HG03439 (cell line): ENCODE measurements at regions not wholly inside any gene's neighbourhood (a gene's known extent, or its start where the extent isn't known, plus 50 kb on each side); places are given as distances from the start of the nearest gene placed in this dataset.

Experiments used
- ATAC-seq: cut with Tn5 transposase; IDR thresholded peaks from one replicate; pipeline ENCODE4 v1.9.1; 2021; ENCODE audit warnings: mild to moderate bottlenecking, moderate library complexity; ENCODE audit not compliant: unreplicated experiment

GRCh38 chr9:18330401-18331309, 143.3 kb upstream of the ADAMTSL1 start:
- no peak for ATAC-seq

GRCh38 chr9:18331310-18331684, 142.7 kb upstream of the ADAMTSL1 start:
- ATAC-seq = no peak

GRCh38 chr9:18331808-18332209, 142.1 kb upstream of the ADAMTSL1 start:
- ATAC-seq = no peak

DNA sequence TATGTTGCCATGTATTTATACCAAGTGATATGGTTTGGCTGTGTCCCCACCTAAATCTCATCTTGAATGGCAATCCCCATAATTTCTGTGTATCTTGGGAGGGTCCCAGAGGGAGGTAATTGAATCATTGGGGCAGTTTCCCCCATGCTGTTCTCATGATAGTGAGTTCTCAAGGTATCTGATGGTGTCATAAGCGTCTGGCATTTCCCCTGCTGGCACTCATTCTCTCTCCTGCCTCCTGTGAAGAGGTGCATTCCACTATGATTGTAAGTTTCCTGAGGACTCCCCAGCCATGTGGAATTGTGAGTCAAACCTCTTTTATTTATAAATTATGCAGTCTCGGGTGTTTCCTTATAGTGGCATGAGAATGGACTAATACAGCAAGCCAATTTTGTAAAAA, 140.8 kb upstream of the ADAMTSL1 start:
- ATAC-seq = no peak

- ATAC-seq = no peak
Measured at GRCh38 chr9:18335825-18336224, 138.1 kb upstream of the ADAMTSL1 start.

DNA sequence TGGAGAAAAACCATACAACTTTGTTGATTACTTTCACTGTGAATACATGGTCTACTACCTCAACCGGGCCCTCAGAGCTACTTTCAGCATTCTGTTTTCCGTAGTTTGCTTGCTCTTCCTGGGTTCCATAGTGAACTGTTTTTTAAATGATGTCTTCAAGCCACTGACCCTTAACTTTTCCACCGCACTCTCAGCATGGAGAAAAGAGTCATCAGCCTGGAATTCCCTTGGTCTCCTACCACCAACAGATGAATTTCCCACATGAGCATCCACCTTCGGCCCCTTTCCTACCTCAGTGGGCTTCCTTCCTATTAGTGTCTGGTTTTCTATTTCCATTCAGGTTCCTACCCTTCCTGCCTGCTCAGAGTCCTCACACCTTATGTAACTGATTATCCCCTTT, 135.9 kb upstream of the ADAMTSL1 start:
- no peak for ATAC-seq

DNA sequence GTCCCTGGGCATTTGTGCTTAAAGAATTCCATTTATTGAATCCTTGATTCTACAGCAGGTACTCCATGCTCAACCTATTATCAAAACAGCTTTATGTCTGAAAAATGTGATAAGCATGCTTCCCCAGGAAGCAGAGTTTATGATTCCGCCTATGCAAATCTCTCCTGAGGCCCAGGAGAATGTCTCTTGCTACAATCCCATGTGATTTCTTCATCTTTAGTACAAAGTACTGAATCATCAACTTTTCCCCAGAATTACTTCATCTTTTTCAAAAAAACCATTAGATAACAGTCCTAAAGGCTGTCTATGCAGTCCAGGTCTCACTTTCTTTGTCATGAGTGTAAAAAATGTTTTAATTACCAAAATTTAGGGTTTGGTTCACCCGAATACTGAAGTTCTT, 130.2 kb upstream of the ADAMTSL1 start:
- ATAC-seq = no peak

DNA sequence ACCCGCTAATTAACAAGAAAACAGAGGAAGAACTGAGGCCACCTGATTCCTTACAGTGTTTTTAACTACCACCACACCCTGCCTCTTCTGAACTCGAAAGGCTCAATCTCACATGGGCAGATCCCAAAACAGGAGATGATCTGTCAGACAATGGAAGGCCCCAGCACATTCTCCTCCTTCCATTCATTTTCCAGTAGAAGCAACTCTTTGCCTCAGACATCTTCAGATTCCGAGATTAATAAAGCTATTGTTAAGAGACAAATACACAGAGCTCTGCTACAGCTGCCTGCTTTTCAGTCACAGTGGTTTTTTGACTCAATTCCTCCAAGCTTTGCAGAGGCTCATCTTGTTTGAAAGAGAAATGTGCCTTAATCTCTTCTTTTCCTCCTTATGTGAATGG, 127.2 kb upstream of the ADAMTSL1 start:
- ATAC-seq = no peak

GRCh38 chr9:18347386-18348082, 126.4 kb upstream of the ADAMTSL1 start:
- ATAC-seq = no peak

DNA sequence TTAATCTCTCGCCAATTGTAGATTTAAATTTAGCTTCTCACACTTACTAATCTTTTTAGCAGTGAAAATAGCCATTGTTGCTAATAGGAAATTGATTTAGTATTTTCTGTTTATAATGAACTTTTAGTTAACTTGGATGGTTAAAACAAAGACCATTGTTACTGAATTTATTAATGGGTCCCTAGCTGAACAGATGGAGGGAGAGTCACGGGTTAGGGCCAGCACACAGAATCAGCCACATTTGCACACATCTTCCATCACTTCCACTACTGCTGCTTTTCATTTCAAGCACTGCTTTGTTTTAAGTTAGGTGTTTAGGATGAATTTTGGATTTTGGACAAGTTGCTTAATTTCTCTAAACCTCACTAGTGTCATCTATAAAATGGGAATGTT, 125.9 kb upstream of the ADAMTSL1 start:
- no peak for ATAC-seq

DNA sequence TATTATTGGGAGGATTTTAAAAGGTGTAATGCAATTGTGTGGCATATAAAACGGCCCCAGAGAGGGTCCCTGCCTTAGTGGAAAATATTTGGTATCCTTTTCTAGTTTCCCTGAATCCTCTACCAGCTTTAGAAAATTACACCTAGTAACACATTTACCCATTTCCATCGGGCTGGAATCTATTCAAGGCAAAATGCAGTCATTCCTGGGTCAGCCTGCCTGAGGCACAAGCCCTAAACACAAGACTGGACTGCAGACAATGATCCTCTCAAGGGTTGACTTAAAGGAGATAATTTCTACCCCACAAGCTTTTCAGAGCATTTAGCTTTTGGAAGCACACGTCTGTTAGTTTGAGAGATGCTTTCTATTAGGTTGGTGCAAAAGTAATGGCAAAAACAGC, 124.4 kb upstream of the ADAMTSL1 start:
- no peak for ATAC-seq

DNA sequence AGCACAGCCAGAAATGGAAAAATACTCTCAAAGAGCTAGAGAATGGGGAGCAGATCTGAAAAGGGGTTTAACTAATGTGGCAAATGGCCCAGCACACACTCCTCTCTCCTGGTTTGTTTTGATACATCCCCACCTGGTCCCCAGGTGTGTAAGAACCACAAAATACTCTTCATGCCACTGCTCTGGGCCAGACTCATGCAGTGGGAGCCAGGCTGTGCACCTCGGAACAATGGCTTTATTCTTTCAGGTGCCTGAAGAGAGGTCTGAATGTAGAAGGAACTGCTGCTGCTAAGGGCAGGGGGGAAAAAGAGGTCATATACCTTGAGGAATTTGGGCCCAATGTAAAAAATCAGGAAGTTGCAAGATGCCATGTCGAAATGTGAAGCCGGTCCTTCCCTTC, 123.9 kb upstream of the ADAMTSL1 start:
- ATAC-seq = no peak

DNA sequence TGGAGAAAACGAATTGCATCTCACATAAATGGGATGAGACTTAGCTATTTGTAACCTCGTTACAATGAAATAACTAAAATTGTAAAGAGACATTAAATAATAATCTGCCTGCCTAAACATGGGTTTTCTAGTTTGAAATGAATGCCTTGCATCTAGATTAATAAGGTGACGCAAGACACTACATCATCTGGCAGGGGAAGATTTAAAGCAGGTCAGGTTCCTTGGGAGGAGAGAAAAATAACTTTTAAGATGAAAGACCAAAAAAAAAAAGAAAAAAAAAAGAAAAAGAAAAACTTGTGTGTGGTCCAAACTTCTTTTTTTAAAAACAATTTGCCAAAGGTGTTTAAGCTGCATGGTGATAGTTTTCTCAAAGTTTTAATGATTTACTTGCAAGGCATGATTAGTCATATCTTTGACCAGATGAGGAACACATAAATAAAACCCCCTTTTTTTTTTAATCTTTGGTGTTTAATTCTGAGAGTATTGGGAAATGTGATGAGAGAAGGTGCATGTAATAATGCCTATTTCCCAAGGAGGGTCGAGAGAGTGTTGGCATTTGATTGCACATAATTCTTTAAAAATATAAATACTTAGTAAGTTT, 122.9 kb upstream of the ADAMTSL1 start:
- no peak for ATAC-seq

DNA sequence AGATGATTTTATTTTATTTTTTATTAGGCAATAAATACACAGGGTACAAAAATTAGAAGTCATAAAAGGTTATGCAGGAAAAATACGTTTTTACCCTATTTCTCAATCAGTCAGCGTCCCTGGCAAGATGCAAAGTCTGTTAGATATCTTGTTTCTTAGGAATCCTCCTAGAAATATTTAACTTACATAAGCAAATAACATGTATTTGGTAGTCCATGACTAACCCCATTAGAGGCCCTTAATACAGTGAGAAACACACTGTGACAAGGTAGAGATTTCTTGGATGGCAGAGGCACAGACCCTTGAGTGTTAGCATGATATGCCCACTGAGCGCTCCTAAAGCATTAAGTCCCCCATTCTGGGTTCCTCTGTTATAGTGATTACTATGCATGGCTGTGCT, 121.2 kb upstream of the ADAMTSL1 start:
- no peak for ATAC-seq

- no peak for ATAC-seq
Measured at GRCh38 chr9:18353473-18353872, 120.5 kb upstream of the ADAMTSL1 start.

GRCh38 chr9:18357321-18357720, 116.6 kb upstream of the ADAMTSL1 start:
- ATAC-seq = no peak

DNA sequence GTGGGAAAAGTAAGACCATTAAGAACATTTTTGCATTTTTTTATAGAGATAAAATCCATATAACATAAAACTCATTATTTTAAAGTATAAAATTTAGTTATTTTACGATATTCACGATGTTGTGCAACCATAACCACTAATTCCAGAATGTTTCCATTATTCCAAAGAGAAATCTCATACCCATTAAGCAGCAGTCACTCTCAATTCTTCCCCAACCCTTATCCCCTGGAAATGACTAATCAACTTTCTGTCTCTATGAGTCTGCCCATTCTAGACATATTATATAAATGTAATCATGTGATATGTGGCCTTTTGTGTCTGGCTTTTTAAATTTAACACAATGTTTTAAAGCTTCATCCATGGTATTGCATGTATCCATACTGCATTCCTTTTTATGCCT, 115.6 kb upstream of the ADAMTSL1 start:
- ATAC-seq = no peak

DNA sequence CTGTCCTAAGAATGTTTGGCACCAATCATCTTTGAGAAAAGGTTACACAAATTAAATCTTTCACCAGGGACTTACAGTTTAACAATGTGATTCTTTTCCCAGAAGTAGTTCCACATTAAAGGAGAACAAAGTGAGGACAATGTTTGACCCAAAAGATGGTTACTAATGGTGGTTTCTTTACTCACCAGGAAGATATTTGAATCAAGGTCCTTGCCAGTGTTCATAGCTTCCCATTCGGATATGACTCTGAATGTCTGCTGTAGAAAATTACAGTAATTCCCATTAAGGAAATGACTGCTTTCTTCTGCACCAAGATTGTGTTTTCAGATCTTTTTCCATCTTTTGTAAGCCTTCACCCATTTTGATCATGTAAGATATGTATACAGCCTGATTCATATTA, 114.6 kb upstream of the ADAMTSL1 start:
- no peak for ATAC-seq

DNA sequence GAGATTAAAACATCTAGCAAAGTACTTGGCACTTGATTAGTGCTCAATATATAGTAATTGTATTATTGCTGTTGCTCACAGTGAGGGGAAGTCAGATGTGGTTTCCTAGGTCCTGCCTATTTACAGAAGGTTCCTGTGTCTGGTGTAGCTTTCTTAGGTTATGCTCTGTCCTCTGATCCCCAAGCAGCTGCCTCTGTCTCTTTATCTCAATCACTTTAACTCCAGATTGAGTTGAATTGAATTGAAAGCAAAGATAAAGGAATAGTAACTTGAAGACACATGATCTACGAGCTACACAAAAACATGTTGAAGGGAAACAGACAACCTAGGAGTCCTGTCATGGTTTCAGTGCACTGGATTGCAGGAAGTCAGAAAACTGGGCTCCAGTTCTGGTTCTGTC, 113.9 kb upstream of the ADAMTSL1 start:
- no peak for ATAC-seq

DNA sequence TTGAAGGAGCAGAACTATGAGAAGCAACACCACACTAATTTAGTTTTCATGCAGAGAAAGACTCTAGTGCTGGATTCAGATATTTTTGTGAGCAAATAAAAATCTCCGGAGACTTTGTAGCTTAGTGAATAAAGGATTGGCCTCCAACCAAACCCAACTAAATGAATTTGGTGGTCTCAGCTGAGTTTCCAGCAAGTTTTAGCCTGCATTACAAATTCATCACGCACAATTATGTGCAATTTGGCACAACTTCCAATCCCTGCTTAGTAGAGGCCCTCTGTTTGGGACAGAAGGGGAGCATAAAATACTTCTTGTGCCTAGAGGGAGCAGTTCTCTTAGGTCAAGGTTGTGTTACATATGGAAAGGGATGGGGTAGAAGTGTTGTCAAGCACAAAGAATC, 112.3 kb upstream of the ADAMTSL1 start:
- no peak for ATAC-seq

DNA sequence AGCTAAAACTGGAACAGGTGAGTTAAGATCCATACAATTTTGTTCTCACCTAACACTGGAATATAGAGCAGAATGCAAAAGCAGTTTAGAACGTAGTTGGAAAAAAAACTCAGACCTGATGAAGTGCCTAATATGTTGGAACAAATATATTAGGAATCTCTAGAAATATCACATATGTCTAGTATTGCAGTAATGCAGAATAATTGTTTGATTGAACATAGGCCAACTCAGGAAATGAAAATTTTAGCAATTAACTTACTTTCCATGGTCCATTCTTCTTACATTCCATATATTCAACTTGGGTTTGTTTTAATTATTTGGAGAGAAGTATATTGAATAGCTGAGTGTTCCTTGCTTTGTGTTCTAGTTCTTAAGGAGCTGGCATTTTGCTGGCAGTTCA, 111.8 kb upstream of the ADAMTSL1 start:
- no peak for ATAC-seq
